Endothelial cell of umbilical vein (primary cell): ENCODE measurements at regions not wholly inside any gene's neighbourhood (a gene's known extent, or its start where the extent isn't known, plus 50 kb on each side); places are given as distances from the start of the nearest gene placed in this dataset.

Experiments
- BruUV-seq: library from RNA; stranded (reverse); fragments of 400-500 nt; replicated peaks from 2 replicates; lab custom pipeline; 2021; lab: Mats Ljungman, UMichigan
- CTCF ChIA-PET: fragments of 300-600, 350-600 bp; sonication (Branson Sonifier 250); formaldehyde crosslinking; loops from one replicate; lab custom pipeline; 2021; ENCODE audit warnings: antibody characterized with exemption, inconsistent platforms; lab: Charles Lee
- POLR2A ChIA-PET: fragments of 300-600, 350-600 bp; sonication (Branson Sonifier 250); formaldehyde crosslinking; loops from one replicate; lab custom pipeline; 2021; ENCODE audit warnings: antibody characterized with exemption, inconsistent platforms; lab: Charles Lee
- DNase-seq: peaks from one replicate; pipeline ENCODE4 v3.0.0-alpha.2; 2011; ENCODE audit warnings: low read depth, low spot score
- FAIRE-seq: peaks from 2 replicates; lab custom pipeline; 2011; peaks lifted over from hg19 to GRCh38; lab: Jason Lieb, UNC
- H2AFZ ChIP-seq: 2 replicates; pipeline ENCODE4 v1.6.0; 2012; ENCODE audit warnings: low read depth, low read length, control low read depth, inconsistent platforms
- H3K27ac ChIP-seq: 2 replicates; pipeline ENCODE4 v1.5.1; 2011; ENCODE audit warnings: low read depth, mild to moderate bottlenecking, control low read depth, low read length, moderate library complexity; ENCODE audit not compliant: insufficient read depth
- H3K27me3 ChIP-seq, 2 experiments: 2 replicates each; pipeline versions ENCODE4 v1.6.0 to v1.6.1; 2011; ENCODE audit warnings: low read length in 2 of 2, mixed read lengths in 1 of 2; ENCODE audit not compliant: control insufficient read depth in 2 of 2, insufficient read depth in 2 of 2
- H3K36me3 ChIP-seq, 2 experiments: 2 replicates in 1 of 2; 3 replicates in 1 of 2; pipeline ENCODE4 v1.5.1; 2011; ENCODE audit warnings: low read length in 2 of 2, mild to moderate bottlenecking in 1 of 2, moderate library complexity in 1 of 2; ENCODE audit not compliant: control insufficient read depth in 2 of 2, insufficient read depth in 2 of 2; ENCODE audit errors: extremely low read depth in 1 of 2
- H3K4me1 ChIP-seq: 3 replicates; pipeline ENCODE4 v1.5.1; 2011; ENCODE audit warnings: mild to moderate bottlenecking, low read length; ENCODE audit not compliant: control insufficient read depth, insufficient read depth; ENCODE audit errors: extremely low read depth
- H3K4me2 ChIP-seq: 2 replicates; pipeline ENCODE4 v1.6.1; 2011; ENCODE audit warnings: low read length, control low read depth, mixed read lengths; ENCODE audit not compliant: insufficient read depth
- H3K4me3 ChIP-seq, 3 experiments: fragments of 200-600 bp in 1 of 3; sonication (generic), shearing (Covaris generic) in 1 of 3; replicated peaks in 1 of 3; 2 replicates each; pipeline ENCODE4 v1.5.1; 2011 to 2016; ENCODE audit warnings: control low read depth in 3 of 3, low read length in 3 of 3, mild to moderate bottlenecking in 2 of 3, inconsistent platforms in 1 of 3, low read depth in 1 of 3, moderate library complexity in 1 of 3; ENCODE audit not compliant: insufficient read depth in 1 of 3
- H3K79me2 ChIP-seq: 2 replicates; pipeline ENCODE4 v1.6.0; 2012; ENCODE audit warnings: low read length, inconsistent platforms; ENCODE audit not compliant: control insufficient read depth, insufficient read depth
- H3K9ac ChIP-seq: replicated peaks from 2 replicates; pipeline ENCODE3; 2011; ENCODE audit warnings: low read length, control low read depth; ENCODE audit not compliant: insufficient read depth; ENCODE audit errors: extremely low read depth
- H3K9me1 ChIP-seq: replicated peaks from 3 replicates; pipeline ENCODE4 v1.6.0; 2011; ENCODE audit warnings: mild to moderate bottlenecking, low read length; ENCODE audit not compliant: control insufficient read depth, insufficient read depth; ENCODE audit errors: extremely low read depth
- H3K9me3 ChIP-seq: replicated peaks from 2 replicates; pipeline ENCODE4 v1.5.1; 2012; ENCODE audit warnings: low read length, inconsistent platforms; ENCODE audit not compliant: control insufficient read depth, insufficient read depth
- H4K20me1 ChIP-seq: replicated peaks from 2 replicates; pipeline ENCODE3; 2011; ENCODE audit warnings: mild to moderate bottlenecking, low read length; ENCODE audit not compliant: control insufficient read depth, insufficient read depth; ENCODE audit errors: extremely low read depth
- EZH2 ChIP-seq: IDR thresholded peaks from 2 replicates; pipeline ENCODE4 v1.6.1; 2012; ENCODE audit warnings: borderline replicate concordance, low read depth, mild to moderate bottlenecking, moderate library complexity, low read length, inconsistent platforms; ENCODE audit not compliant: severe bottlenecking
- FOS ChIP-seq: IDR thresholded peaks from 2 replicates; pipeline ENCODE4 v1.6.1; 2011; ENCODE audit warnings: mild to moderate bottlenecking, low read length, moderate library complexity, borderline replicate concordance; ENCODE audit not compliant: insufficient read depth
- JUN ChIP-seq: IDR thresholded peaks from 2 replicates; pipeline ENCODE4 v1.6.1; 2011; ENCODE audit warnings: borderline replicate concordance, low read depth; ENCODE audit not compliant: insufficient read length, insufficient read depth
- MAX ChIP-seq: IDR thresholded peaks from 2 replicates; pipeline ENCODE4 v1.6.1; 2011; ENCODE audit not compliant: insufficient read depth, insufficient read length
- POLR2A ChIP-seq: IDR thresholded peaks from 2 replicates; pipeline ENCODE4 v1.6.1; 2012; ENCODE audit warnings: low read depth, mild to moderate bottlenecking, control low read depth, low read length
- POLR2AphosphoS5 ChIP-seq: IDR thresholded peaks from 2 replicates; pipeline ENCODE4 v1.6.1; 2012; ENCODE audit warnings: low read depth, mild to moderate bottlenecking, control low read depth, low read length, moderate library complexity; ENCODE audit not compliant: insufficient read depth
- dilution Hi-C: fragments of 300-500 bp; cut with MboI; formaldehyde crosslinking; loops from one replicate; pipeline ENCODE4 v1.15.0; 2019; ENCODE audit warnings: low sequenced_read_pairs; ENCODE audit not compliant: extremely low pct_ligation_motif_present
- intact Hi-C: fragments of 100-400 bp; cut with micrococcal nuclease; formaldehyde crosslinking; loops from one replicate; pipeline ENCODE4 v1.10.0; 2022

- Histone ChIP-seq H4K20me1 (no peaks in the 10 kb centered on the region), H3K9me1 (no peaks in the 10 kb centered on the region), H3K9me3 (no peaks in the 10 kb centered on the region), H3K4me3 (no peak overlapping the region), H3K36me3 (no peaks in the 10 kb centered on the region), H2AFZ (no peak overlapping the region), H3K27ac (no peak overlapping the region), H3K27me3 (no peaks in the 10 kb centered on the region), H3K9ac (no peak overlapping the region), H3K4me1 (no peaks in the 10 kb centered on the region), H3K4me2 (no peak overlapping the region), H3K79me2 (no peaks in the 10 kb centered on the region)
- intact Hi-C loops, result loop anchor here (10.0 kb wide), 1 partner anchor 290 kb away; no protein-coding TSS in a partner anchor
- BruUV-seq, result no TSS peak
- no peak for DNase-seq
- no peak for FAIRE-seq
- TF ChIP-seq JUN (no peak), MAX (no peak), EZH2 (no peak), FOS (no peak)
- POLR2A ChIA-PET, result no interaction called here
- dilution Hi-C loops, result no loop called here
- CTCF ChIA-PET, result interaction anchor here (0.6 kb wide), 1 partner anchor 546 kb away, joined by 4 read pairs; no protein-coding TSS in a partner anchor
Observed at GRCh38 chr12:70045036-70045435, 198.2 kb upstream of the CNOT2 start.

GRCh38 chr12:70045514-70045913 is 197.7 kb upstream of the CNOT2 start:
- Histone ChIP-seq H4K20me1 (no peaks in the 10 kb centered on the region), H3K9me1 (no peaks in the 10 kb centered on the region), H3K4me2 (no peak overlapping the region), H3K27ac (no peak overlapping the region), H3K27me3 (no peaks in the 10 kb centered on the region), H3K79me2 (no peaks in the 10 kb centered on the region), H3K4me1 (no peaks in the 10 kb centered on the region), H3K9ac (no peak overlapping the region), H3K36me3 (no peaks in the 10 kb centered on the region), H2AFZ (no peak overlapping the region), H3K4me3 (no peak overlapping the region), H3K9me3 (no peaks in the 10 kb centered on the region)
- FAIRE-seq (no peak), DNase-seq (no peak)
- ChIA-PET CTCF (interaction anchor here (0.6 kb wide), 1 partner anchor 545 kb away, joined by 4 read pairs; no protein-coding TSS in a partner anchor), POLR2A (no interaction called here)
- intact Hi-C loops (loop anchor here (10.0 kb wide), 1 partner anchor 289 kb away; no protein-coding TSS in a partner anchor), dilution Hi-C loops (no loop called here)
- BruUV-seq, result no TSS peak
- TF ChIP-seq FOS (no peak), POLR2AphosphoS5 (no peak), POLR2A (no peak), MAX (no peak), EZH2 (no peak)
